ENCODE measurements at regions not wholly inside any gene's neighbourhood (a gene's known extent, or its start where the extent isn't known, plus 50 kb on each side); places are given as distances from the start of the nearest gene placed in this dataset.

- Histone ChIP-seq H3K9me3 (no peaks in the 10 kb centered on the region), H3K4me1 (peaks cover 6% of the 10 kb centered on the region), H3K4me3 (no peak overlapping the region), H3K27ac (no peak overlapping the region), H3K27me3 (no peaks in the 10 kb centered on the region), H3K36me3 (no peaks in the 10 kb centered on the region)
- intact Hi-C loops (cut with DNase I), result no loop called here
- TF ChIP-seq CTCF (IDR thresholded peaks at IDR 0.05) (no peak), POLR2A (IDR thresholded peaks at IDR 0.05) (no peak), POLR2AphosphoS5 (IDR thresholded peaks at IDR 0.05; ENCODE audit: insufficient read depth in 1 of 2, low read depth in 1 of 2) (no peak)
- no peak for DNase-seq (ENCODE audit: extremely low spot score in 2 of 2)
These were observed 158.1 kb upstream of the CHST15 start for GRCh38 chr10:124251317-124252065.

- peaks cover 6% of the 10 kb centered on the region for H3K4me1 ChIP-seq
- H3K27ac ChIP-seq, result no peak overlapping the region
- no peak overlapping the region for H3K4me3 ChIP-seq
- no peaks in the 10 kb centered on the region for H3K27me3 ChIP-seq
- no peaks in the 10 kb centered on the region for H3K36me3 ChIP-seq
- DNase-seq (ENCODE audit: extremely low spot score in 2 of 2), result no peak
- intact Hi-C loops (cut with DNase I), result no loop called here
- H3K9me3 ChIP-seq, result no peaks in the 10 kb centered on the region
- TF ChIP-seq CTCF (IDR thresholded peaks at IDR 0.05), result no peak
- no peak for TF ChIP-seq POLR2AphosphoS5 (IDR thresholded peaks at IDR 0.05; ENCODE audit: insufficient read depth in 1 of 2, low read depth in 1 of 2)
- no peak for TF ChIP-seq POLR2A (IDR thresholded peaks at IDR 0.05)
These were observed 157.1 kb upstream of the CHST15 start for GRCh38 chr10:124250506-124250905.

- Histone ChIP-seq H3K36me3 (no peaks in the 10 kb centered on the region), H3K4me3 (no peak overlapping the region), H3K27ac (no peak overlapping the region), H3K27me3 (no peaks in the 10 kb centered on the region), H3K9me3 (no peaks in the 10 kb centered on the region), H3K4me1 (peaks cover 6% of the 10 kb centered on the region)
- DNase-seq (ENCODE audit: extremely low spot score in 2 of 2), result no peak
- intact Hi-C loops (cut with DNase I), result no loop called here
- TF ChIP-seq CTCF (IDR thresholded peaks at IDR 0.05) (no peak), POLR2AphosphoS5 (IDR thresholded peaks at IDR 0.05; ENCODE audit: insufficient read depth in 1 of 2, low read depth in 1 of 2) (no peak), POLR2A (IDR thresholded peaks at IDR 0.05) (no peak)
These were observed 156.5 kb upstream of the CHST15 start for GRCh38 chr10:124249812-124250432.

GRCh38 chr10:124249196-124249595 is 155.8 kb upstream of the CHST15 start:
- intact Hi-C loops (cut with DNase I), result no loop called here
- no peaks in the 10 kb centered on the region for H3K27me3 ChIP-seq

More at GRCh38 chr10:124249196-124249595, 155.8 kb upstream of the CHST15 start:
- Histone ChIP-seq H3K4me3 (no peak overlapping the region), H3K27ac (no peak overlapping the region), H3K4me1 (peaks cover 6% of the 10 kb centered on the region), H3K36me3 (no peaks in the 10 kb centered on the region), H3K9me3 (no peaks in the 10 kb centered on the region)
- TF ChIP-seq POLR2AphosphoS5 (IDR thresholded peaks at IDR 0.05; ENCODE audit: insufficient read depth in 1 of 2, low read depth in 1 of 2) (no peak), POLR2A (IDR thresholded peaks at IDR 0.05) (no peak), CTCF (IDR thresholded peaks at IDR 0.05) (no peak)
- no peak for DNase-seq (ENCODE audit: extremely low spot score in 2 of 2)
